Panc1 (cell line): ENCODE measurements at regions not wholly inside any gene's neighbourhood (a gene's known extent, or its start where the extent isn't known, plus 50 kb on each side); places are given as distances from the start of the nearest gene placed in this dataset.

Experiments
- ATAC-seq: fragments of 200-7000 bp; cut with Tn5 transposase; 2 replicates; pipeline ENCODE4 v1.9.1; 2020; ENCODE audit warnings: mild to moderate bottlenecking, moderate library complexity
- BruUV-seq: library from RNA; stranded (reverse); fragments of 400-500 nt; replicated peaks from 2 replicates; lab custom pipeline; 2021; lab: Mats Ljungman, UMichigan
- CTCF ChIA-PET: fragments of 300-600 bp; sonication (Branson Sonifier 250); formaldehyde crosslinking; loops from one replicate; lab custom pipeline; 2022; ENCODE audit warnings: antibody characterized with exemption; lab: Charles Lee
- POLR2A ChIA-PET: fragments of 300-600 bp; sonication (Branson Sonifier 250); formaldehyde crosslinking; loops from one replicate; lab custom pipeline; 2022; ENCODE audit warnings: antibody characterized with exemption; lab: Charles Lee
- DNase-seq: peaks from one replicate; pipeline ENCODE4 v3.0.0-alpha.2; 2010; ENCODE audit warnings: low read depth, low spot score
- H3K27ac ChIP-seq: 2 replicates; pipeline ENCODE4 v1.5.1; 2011; ENCODE audit warnings: mild to moderate bottlenecking, low read length, inconsistent platforms
- H3K27me3 ChIP-seq: fragments of 200-500 bp; sonication (Bioruptor generic); 2 replicates; pipeline ENCODE4 v1.6.0; 2014; ENCODE audit warnings: low read length, inconsistent platforms; ENCODE audit not compliant: control insufficient read depth, insufficient read depth
- H3K36me3 ChIP-seq: fragments of 200-500 bp; sonication (Bioruptor generic); 2 replicates; pipeline ENCODE4 v1.5.1; 2014; ENCODE audit warnings: inconsistent platforms, mild to moderate bottlenecking, low read length, moderate library complexity; ENCODE audit not compliant: control insufficient read depth, insufficient read depth
- H3K4me1 ChIP-seq: 2 replicates; pipeline ENCODE4 v1.5.1; 2011; ENCODE audit warnings: inconsistent platforms, mild to moderate bottlenecking, low read length, moderate library complexity; ENCODE audit not compliant: control insufficient read depth, insufficient read depth
- H3K4me3 ChIP-seq, 2 experiments: 2 replicates each; pipeline ENCODE4 v1.5.1; 2011 to 2012; ENCODE audit warnings: low read depth in 2 of 2, low read length in 2 of 2, mild to moderate bottlenecking in 2 of 2, inconsistent platforms in 1 of 2, moderate library complexity in 1 of 2
- H3K9me3 ChIP-seq: fragments of 200-500 bp; sonication (Bioruptor generic); 2 replicates; pipeline ENCODE4 v1.5.1; 2014; ENCODE audit warnings: low read depth, mild to moderate bottlenecking, inconsistent platforms, low read length, moderate library complexity; ENCODE audit not compliant: control insufficient read depth, insufficient read depth
- POLR2AphosphoS5 ChIP-seq: IDR thresholded peaks from 2 replicates; pipeline ENCODE4 v1.6.1; 2012; ENCODE audit warnings: mild to moderate bottlenecking, low read depth, low read length, moderate library complexity
- REST ChIP-seq, 2 experiments: IDR thresholded peaks; 2 replicates each; pipeline ENCODE4 v1.6.1; 2011 to 2012; ENCODE audit warnings: low read depth in 2 of 2, control low read depth in 1 of 2, low read length in 1 of 2, mild to moderate bottlenecking in 1 of 2, moderate library complexity in 1 of 2; ENCODE audit not compliant: insufficient read depth in 1 of 2
- SIN3A ChIP-seq: IDR thresholded peaks from 2 replicates; pipeline ENCODE4 v1.6.1; 2012; ENCODE audit warnings: low read depth, mild to moderate bottlenecking, low read length, moderate library complexity, borderline replicate concordance; ENCODE audit not compliant: insufficient read depth
- TCF7L2 ChIP-seq: IDR thresholded peaks from 2 replicates; pipeline ENCODE4 v1.6.1; 2011; ENCODE audit warnings: mild to moderate bottlenecking, low read depth, low read length, inconsistent platforms
- in situ Hi-C: cut with HindIII; loops from 2 replicates; pipeline ENCODE4 v1.10.0; 2016; ENCODE audit warnings: low sequenced_read_pairs, low pct_unique_long_range_greater_than_20kb
- intact Hi-C: fragments of 100-400 bp; cut with micrococcal nuclease; formaldehyde crosslinking; loops from one replicate; pipeline ENCODE4 v1.10.0; 2022; ENCODE audit not compliant: unreplicated experiment
- TF ChIP-seq, protein P1 (sequence below): fragments of 450-650 bp; IDR thresholded peaks from 2 replicates; pipeline ENCODE4 v1.5.1; 2017; ENCODE audit warnings: mild to moderate bottlenecking

- Histone ChIP-seq H3K27me3 (no peaks in the 10 kb centered on the region), H3K27ac (no peak overlapping the region), H3K4me3 (no peak overlapping the region), H3K36me3 (no peaks in the 10 kb centered on the region), H3K4me1 (no peaks in the 10 kb centered on the region), H3K9me3 (no peaks in the 10 kb centered on the region; the same call in 1 of the 2 replicates)
- DNase-seq, result no peak
- no peak for ATAC-seq
- in situ Hi-C loops (no loop called here), intact Hi-C loops (no loop called here)
- TF ChIP-seq, protein P1, sequence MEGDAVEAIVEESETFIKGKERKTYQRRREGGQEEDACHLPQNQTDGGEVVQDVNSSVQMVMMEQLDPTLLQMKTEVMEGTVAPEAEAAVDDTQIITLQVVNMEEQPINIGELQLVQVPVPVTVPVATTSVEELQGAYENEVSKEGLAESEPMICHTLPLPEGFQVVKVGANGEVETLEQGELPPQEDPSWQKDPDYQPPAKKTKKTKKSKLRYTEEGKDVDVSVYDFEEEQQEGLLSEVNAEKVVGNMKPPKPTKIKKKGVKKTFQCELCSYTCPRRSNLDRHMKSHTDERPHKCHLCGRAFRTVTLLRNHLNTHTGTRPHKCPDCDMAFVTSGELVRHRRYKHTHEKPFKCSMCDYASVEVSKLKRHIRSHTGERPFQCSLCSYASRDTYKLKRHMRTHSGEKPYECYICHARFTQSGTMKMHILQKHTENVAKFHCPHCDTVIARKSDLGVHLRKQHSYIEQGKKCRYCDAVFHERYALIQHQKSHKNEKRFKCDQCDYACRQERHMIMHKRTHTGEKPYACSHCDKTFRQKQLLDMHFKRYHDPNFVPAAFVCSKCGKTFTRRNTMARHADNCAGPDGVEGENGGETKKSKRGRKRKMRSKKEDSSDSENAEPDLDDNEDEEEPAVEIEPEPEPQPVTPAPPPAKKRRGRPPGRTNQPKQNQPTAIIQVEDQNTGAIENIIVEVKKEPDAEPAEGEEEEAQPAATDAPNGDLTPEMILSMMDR, result no peak
- no peak for TF ChIP-seq SIN3A
- no peak for TF ChIP-seq POLR2AphosphoS5
- TF ChIP-seq REST (IDR thresholded peaks at IDR 0.05; ENCODE audit: insufficient read depth in 1 of 2, low read depth in 2 of 2, low read length in 1 of 2), result no peak
- TF ChIP-seq TCF7L2, result no peak
- POLR2A ChIA-PET, result no interaction called here
- BruUV-seq, result no TSS peak
- CTCF ChIA-PET, result no interaction called here
Observed at GRCh38 chr2:188824125-188824524, 150.0 kb upstream of the COL3A1 start.

- no peak for TF ChIP-seq TCF7L2
- no peak for TF ChIP-seq REST (IDR thresholded peaks at IDR 0.05; ENCODE audit: insufficient read depth in 1 of 2, low read depth in 2 of 2, low read length in 1 of 2)
- TF ChIP-seq, protein P1, result no peak
- TF ChIP-seq POLR2AphosphoS5, result no peak
- no peak for TF ChIP-seq SIN3A
- ATAC-seq (no peak), DNase-seq (no peak)
- CTCF ChIA-PET, result no interaction called here
- no peaks in the 10 kb centered on the region; the same call in 1 of the 2 replicates for H3K9me3 ChIP-seq
- no peaks in the 10 kb centered on the region for H3K4me1 ChIP-seq
- intact Hi-C loops, result no loop called here
- in situ Hi-C loops, result no loop called here
- no peaks in the 10 kb centered on the region for H3K36me3 ChIP-seq
- H3K27ac ChIP-seq, result no peak overlapping the region
- no TSS peak for BruUV-seq
- no peak overlapping the region for H3K4me3 ChIP-seq
- POLR2A ChIA-PET, result no interaction called here
- H3K27me3 ChIP-seq, result no peaks in the 10 kb centered on the region
Observed at GRCh38 chr2:188833331-188833730, 140.8 kb upstream of the COL3A1 start.
